ENCODE measurements at regions not wholly inside any gene's neighbourhood (a gene's known extent, or its start where the extent isn't known, plus 50 kb on each side); places are given as distances from the start of the nearest gene placed in this dataset.

DNA sequence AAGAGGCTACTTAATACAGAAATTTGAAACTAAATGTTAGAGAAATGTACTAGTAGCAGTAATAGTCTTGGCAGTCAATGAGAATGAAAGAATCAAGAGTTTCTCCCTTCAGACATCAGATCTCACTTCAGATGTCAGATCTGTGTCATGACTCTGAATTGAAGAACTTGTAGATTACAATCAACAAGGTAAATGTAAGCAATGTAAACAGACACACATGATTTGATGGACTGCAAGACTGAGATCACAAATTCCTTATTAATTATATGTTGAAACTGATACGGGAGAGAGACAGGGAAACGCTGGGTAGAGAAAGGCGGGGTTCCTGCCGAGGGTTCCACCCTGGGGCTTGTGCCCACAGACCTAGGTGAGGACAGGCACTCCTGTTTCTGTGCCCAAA is 65.5 kb upstream of the HHIP start:
- TF ChIP-seq, protein P1, sequence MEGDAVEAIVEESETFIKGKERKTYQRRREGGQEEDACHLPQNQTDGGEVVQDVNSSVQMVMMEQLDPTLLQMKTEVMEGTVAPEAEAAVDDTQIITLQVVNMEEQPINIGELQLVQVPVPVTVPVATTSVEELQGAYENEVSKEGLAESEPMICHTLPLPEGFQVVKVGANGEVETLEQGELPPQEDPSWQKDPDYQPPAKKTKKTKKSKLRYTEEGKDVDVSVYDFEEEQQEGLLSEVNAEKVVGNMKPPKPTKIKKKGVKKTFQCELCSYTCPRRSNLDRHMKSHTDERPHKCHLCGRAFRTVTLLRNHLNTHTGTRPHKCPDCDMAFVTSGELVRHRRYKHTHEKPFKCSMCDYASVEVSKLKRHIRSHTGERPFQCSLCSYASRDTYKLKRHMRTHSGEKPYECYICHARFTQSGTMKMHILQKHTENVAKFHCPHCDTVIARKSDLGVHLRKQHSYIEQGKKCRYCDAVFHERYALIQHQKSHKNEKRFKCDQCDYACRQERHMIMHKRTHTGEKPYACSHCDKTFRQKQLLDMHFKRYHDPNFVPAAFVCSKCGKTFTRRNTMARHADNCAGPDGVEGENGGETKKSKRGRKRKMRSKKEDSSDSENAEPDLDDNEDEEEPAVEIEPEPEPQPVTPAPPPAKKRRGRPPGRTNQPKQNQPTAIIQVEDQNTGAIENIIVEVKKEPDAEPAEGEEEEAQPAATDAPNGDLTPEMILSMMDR (IDR thresholded peaks at IDR 0.05), result no peak
- TF ChIP-seq POLR2A (IDR thresholded peaks at IDR 0.05) (no peak), POLR2AphosphoS5 (IDR thresholded peaks at IDR 0.05) (no peak)

All from upper lobe of left lung (tissue), 4 donors.